ENCODE measurements at regions not wholly inside any gene's neighbourhood (a gene's known extent, or its start where the extent isn't known, plus 50 kb on each side); places are given as distances from the start of the nearest gene placed in this dataset.

DNA sequence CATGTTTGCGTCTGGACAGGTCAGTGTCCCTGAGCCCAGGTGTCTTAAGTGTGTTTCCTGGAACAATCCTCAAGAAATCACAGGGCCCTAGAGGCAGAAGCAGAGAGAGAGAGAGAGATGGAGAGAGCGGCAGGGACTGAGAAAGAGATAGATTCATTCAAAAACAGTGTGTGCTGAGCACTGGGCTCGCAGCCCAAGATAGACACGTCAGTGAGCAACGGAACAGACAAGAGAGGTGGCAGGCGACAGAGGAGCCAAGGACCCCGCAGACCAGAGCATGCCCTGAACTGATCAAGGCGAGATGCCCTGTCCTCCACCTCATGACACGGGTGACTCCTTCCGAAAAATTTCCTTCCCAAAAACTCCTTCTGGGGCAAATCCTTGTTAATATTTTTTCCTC, 362.0 kb upstream of the SULF2 start:
- in situ Hi-C loops (cut with HindIII; ENCODE audit: low sequenced_read_pairs), result no loop called here
- TF ChIP-seq CTCF (IDR thresholded peaks at IDR 0.05; ENCODE audit: low read depth, low read length), result no peak
- no peak overlapping the region for H3K4me3 ChIP-seq (ENCODE audit: low read depth, low read length)
- no peak for DNase-seq (ENCODE audit: low read depth, low spot score)

GRCh38 chr20:48146877-48147276, 361.6 kb upstream of the SULF2 start:
- DNase-seq (ENCODE audit: low read depth, low spot score), result no peak
- in situ Hi-C loops (cut with HindIII; ENCODE audit: low sequenced_read_pairs), result no loop called here
- TF ChIP-seq CTCF (IDR thresholded peaks at IDR 0.05; ENCODE audit: low read depth, low read length), result no peak

DNA sequence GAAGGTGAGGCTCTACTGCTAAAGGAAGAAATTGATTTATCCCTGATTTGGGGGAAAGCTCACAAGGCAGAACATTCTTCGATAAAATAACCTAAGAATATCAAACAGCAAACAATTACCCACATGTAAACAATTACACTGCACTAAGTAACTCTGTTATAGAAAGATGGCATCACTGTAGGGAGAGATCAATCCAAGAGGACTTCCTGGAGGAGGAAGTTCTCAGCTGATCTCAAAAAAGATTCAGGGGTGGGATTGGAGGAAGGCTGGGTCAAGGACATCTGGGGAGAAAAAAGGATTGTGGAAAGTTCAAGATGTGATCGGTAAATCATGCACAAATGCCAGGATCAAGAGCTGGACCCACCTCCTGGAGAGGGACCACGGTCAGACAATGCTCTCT, 361.0 kb upstream of the SULF2 start:
- no peak for TF ChIP-seq CTCF (IDR thresholded peaks at IDR 0.05; ENCODE audit: low read depth, low read length)
- DNase-seq (ENCODE audit: low read depth, low spot score), result no peak
- no peak overlapping the region for H3K4me3 ChIP-seq (ENCODE audit: low read depth, low read length)
- in situ Hi-C loops (cut with HindIII; ENCODE audit: low sequenced_read_pairs), result no loop called here

More at GRCh38 chr20:48146877-48147276, 361.6 kb upstream of the SULF2 start:
- no peak overlapping the region for H3K4me3 ChIP-seq (ENCODE audit: low read depth, low read length)

DNA sequence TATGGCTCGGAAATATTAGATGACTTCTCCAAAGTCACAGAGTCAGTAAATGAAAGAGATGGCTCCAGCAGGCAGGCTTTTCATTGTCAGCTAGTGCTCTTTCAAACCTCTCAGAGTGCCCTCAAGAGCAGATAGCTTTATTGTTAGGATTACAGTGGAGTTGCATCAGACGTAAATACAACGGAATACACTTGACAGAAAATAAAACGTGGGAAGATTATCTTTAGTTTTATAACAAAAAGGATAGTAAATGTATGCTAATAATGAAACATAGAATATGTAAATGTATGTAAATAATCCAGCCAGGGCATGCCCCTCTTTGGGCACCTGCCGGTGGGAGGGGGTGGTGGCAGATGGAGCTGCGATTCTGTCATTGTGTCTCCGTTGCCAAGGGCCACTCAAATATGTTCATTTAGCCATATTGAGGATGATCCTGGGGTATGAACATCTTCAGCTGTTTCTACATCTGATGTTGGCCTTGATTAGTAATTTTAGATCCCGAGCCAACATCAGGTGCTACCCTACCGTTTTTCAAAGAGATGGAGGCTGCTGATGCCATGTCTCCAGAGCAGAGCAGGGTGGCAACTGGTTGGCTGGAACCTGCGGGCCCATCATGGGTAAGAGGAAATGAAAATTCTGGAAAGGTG, 358.3 kb upstream of the SULF2 start:
- in situ Hi-C loops (cut with HindIII; ENCODE audit: low sequenced_read_pairs), result no loop called here
- DNase-seq (ENCODE audit: low read depth, low spot score), result no peak
- no peak overlapping the region for H3K4me3 ChIP-seq (ENCODE audit: low read depth, low read length)
- no peak for TF ChIP-seq CTCF (IDR thresholded peaks at IDR 0.05; ENCODE audit: low read depth, low read length)

GRCh38 chr20:48142516-48142773, 357.2 kb upstream of the SULF2 start:
- no peak for TF ChIP-seq CTCF (IDR thresholded peaks at IDR 0.05; ENCODE audit: low read depth, low read length)
- in situ Hi-C loops (cut with HindIII; ENCODE audit: low sequenced_read_pairs), result no loop called here
- no peak overlapping the region for H3K4me3 ChIP-seq (ENCODE audit: low read depth, low read length)
- DNase-seq (ENCODE audit: low read depth, low spot score), result no peak

GRCh38 chr20:48141660-48142515, 356.6 kb upstream of the SULF2 start:
- in situ Hi-C loops (cut with HindIII; ENCODE audit: low sequenced_read_pairs), result no loop called here
- H3K4me3 ChIP-seq (ENCODE audit: low read depth, low read length), result no peak overlapping the region
- DNase-seq (ENCODE audit: low read depth, low spot score), result no peak
- TF ChIP-seq CTCF (IDR thresholded peaks at IDR 0.05; ENCODE audit: low read depth, low read length), result no peak
